ENCODE measurements at regions not wholly inside any gene's neighbourhood (a gene's known extent, or its start where the extent isn't known, plus 50 kb on each side); places are given as distances from the start of the nearest gene placed in this dataset.
A peak's percentile ranks its signal among the peaks of the same experiment; 100 is the strongest.

DNA sequence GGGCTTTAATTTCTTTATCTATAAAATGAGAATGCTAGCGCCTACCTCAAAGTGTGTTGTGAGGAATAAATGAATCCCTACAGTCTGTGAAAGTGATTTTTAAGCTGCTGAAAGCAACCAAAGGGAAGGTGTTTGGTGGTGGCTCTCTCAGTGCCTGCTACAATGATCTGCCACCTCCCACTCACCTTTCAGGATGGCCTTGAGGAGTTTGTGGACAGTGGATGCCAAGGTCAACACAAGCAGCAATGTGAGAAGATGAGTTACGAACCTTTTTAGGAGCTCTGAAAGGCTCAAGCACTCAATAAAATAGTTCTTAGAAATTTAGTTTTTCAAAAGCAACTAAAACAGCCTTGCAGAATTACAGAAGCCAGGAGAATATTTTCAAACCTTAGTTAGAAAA, 176.6 kb upstream of the DPT start:
- peaks cover 35% of the 10 kb centered on the region for H3K4me1 ChIP-seq (ENCODE audit: insufficient read depth, low read length)

More for the DNA sequence above, 176.6 kb upstream of the DPT start:
- WGBS (ENCODE audit: low lambda C conversion rate): 40% methylated on average over 2 of the region's 2 CpGs
- intact Hi-C loops (cut with micrococcal nuclease; ENCODE audit: unreplicated experiment) (loop anchor here (10.0 kb wide), 1 partner anchor 199 kb away; the partner anchor contains the start of gene ATP1B1), in situ Hi-C loops (cut with HindIII; ENCODE audit: extremely low pct_ligation_motif_present, low pct_unique_long_range_greater_than_20kb) (no loop called here)
- POLR2A ChIA-PET: interaction anchor here (1.2 kb wide), 1 partner anchor 72 kb away, joined by 3 read pairs; no protein-coding TSS in a partner anchor
- CTCF ChIA-PET (ENCODE audit: low intra/inter-chr PET ratio, low total read pairs): no interaction called here
- no peak overlapping the region for H3K4me2 ChIP-seq (ENCODE audit: low read depth, low read length)
- ATAC-seq: no peak
- no peak for DNase-seq (ENCODE audit: low spot score)
- no peak overlapping the region for H3K9ac ChIP-seq (ENCODE audit: insufficient read depth, low read depth, low read length)
- no peaks in the 10 kb centered on the region; a peak in 1 of 5 replicates for H3K27me3 ChIP-seq (ENCODE audit: control insufficient read depth in 1 of 2, insufficient read depth in 2 of 2, low read length in 2 of 2)
- H3K27ac ChIP-seq (ENCODE audit: extremely low read length, insufficient read depth, low read length): no peak overlapping the region
- no peaks in the 10 kb centered on the region for H3K79me2 ChIP-seq (ENCODE audit: insufficient read depth, low read length)
- no peak overlapping the region for H2AFZ ChIP-seq (ENCODE audit: low read length)
- TF ChIP-seq, protein P1, sequence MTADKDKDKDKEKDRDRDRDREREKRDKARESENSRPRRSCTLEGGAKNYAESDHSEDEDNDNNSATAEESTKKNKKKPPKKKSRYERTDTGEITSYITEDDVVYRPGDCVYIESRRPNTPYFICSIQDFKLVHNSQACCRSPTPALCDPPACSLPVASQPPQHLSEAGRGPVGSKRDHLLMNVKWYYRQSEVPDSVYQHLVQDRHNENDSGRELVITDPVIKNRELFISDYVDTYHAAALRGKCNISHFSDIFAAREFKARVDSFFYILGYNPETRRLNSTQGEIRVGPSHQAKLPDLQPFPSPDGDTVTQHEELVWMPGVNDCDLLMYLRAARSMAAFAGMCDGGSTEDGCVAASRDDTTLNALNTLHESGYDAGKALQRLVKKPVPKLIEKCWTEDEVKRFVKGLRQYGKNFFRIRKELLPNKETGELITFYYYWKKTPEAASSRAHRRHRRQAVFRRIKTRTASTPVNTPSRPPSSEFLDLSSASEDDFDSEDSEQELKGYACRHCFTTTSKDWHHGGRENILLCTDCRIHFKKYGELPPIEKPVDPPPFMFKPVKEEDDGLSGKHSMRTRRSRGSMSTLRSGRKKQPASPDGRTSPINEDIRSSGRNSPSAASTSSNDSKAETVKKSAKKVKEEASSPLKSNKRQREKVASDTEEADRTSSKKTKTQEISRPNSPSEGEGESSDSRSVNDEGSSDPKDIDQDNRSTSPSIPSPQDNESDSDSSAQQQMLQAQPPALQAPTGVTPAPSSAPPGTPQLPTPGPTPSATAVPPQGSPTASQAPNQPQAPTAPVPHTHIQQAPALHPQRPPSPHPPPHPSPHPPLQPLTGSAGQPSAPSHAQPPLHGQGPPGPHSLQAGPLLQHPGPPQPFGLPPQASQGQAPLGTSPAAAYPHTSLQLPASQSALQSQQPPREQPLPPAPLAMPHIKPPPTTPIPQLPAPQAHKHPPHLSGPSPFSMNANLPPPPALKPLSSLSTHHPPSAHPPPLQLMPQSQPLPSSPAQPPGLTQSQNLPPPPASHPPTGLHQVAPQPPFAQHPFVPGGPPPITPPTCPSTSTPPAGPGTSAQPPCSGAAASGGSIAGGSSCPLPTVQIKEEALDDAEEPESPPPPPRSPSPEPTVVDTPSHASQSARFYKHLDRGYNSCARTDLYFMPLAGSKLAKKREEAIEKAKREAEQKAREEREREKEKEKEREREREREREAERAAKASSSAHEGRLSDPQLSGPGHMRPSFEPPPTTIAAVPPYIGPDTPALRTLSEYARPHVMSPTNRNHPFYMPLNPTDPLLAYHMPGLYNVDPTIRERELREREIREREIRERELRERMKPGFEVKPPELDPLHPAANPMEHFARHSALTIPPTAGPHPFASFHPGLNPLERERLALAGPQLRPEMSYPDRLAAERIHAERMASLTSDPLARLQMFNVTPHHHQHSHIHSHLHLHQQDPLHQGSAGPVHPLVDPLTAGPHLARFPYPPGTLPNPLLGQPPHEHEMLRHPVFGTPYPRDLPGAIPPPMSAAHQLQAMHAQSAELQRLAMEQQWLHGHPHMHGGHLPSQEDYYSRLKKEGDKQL (CRISPR knock-in tag; IDR thresholded peaks at IDR 0.05; ENCODE audit: low read depth): no peak
- TF ChIP-seq, protein P2, sequence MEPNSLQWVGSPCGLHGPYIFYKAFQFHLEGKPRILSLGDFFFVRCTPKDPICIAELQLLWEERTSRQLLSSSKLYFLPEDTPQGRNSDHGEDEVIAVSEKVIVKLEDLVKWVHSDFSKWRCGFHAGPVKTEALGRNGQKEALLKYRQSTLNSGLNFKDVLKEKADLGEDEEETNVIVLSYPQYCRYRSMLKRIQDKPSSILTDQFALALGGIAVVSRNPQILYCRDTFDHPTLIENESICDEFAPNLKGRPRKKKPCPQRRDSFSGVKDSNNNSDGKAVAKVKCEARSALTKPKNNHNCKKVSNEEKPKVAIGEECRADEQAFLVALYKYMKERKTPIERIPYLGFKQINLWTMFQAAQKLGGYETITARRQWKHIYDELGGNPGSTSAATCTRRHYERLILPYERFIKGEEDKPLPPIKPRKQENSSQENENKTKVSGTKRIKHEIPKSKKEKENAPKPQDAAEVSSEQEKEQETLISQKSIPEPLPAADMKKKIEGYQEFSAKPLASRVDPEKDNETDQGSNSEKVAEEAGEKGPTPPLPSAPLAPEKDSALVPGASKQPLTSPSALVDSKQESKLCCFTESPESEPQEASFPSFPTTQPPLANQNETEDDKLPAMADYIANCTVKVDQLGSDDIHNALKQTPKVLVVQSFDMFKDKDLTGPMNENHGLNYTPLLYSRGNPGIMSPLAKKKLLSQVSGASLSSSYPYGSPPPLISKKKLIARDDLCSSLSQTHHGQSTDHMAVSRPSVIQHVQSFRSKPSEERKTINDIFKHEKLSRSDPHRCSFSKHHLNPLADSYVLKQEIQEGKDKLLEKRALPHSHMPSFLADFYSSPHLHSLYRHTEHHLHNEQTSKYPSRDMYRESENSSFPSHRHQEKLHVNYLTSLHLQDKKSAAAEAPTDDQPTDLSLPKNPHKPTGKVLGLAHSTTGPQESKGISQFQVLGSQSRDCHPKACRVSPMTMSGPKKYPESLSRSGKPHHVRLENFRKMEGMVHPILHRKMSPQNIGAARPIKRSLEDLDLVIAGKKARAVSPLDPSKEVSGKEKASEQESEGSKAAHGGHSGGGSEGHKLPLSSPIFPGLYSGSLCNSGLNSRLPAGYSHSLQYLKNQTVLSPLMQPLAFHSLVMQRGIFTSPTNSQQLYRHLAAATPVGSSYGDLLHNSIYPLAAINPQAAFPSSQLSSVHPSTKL (CRISPR knock-in tag; IDR thresholded peaks at IDR 0.05): peak; percentile 33; the same call in 1 of the 2 replicates
- TF ChIP-seq FOXA1 (IDR thresholded peaks at IDR 0.05) (no peak), FOXA1 (CRISPR knock-in tag; IDR thresholded peaks at IDR 0.05) (peak; percentile 34; the same call in 1 of the 2 replicates), ZFP36 (IDR thresholded peaks at IDR 0.05; ENCODE audit: borderline replicate concordance, low read depth, low read length, partially characterized antibody) (no peak), HMG20A (CRISPR knock-in tag; IDR thresholded peaks at IDR 0.05; ENCODE audit: borderline replicate concordance) (peak; percentile 27; the same call in 1 of the 2 replicates)
- FAIRE-seq: no peak
- no peaks in the 10 kb centered on the region for H3K9me3 ChIP-seq (ENCODE audit: low read length)
- H3K36me3 ChIP-seq (replicated peaks in 1 of 2; ENCODE audit: control insufficient read depth in 1 of 2, insufficient read depth in 2 of 2, low read length in 2 of 2): no peaks in the 10 kb centered on the region
- no TSS peak for BruUV-seq (replicated peaks)
- H3K4me3 ChIP-seq (replicated peaks in 1 of 3; ENCODE audit: insufficient read depth in 1 of 3, low read depth in 2 of 3, low read length in 3 of 3): no peak overlapping the region
- H4K20me1 ChIP-seq (ENCODE audit: insufficient read depth, low read length): no peaks in the 10 kb centered on the region
